Psoas muscle (tissue), 7 donors: ENCODE measurements at regions not wholly inside any gene's neighbourhood (a gene's known extent, or its start where the extent isn't known, plus 50 kb on each side); places are given as distances from the start of the nearest gene placed in this dataset.
"Not testable (repeated sequence)": the region's sequence is repeated elsewhere in the genome, so short reads cannot be mapped to it uniquely, and the experiment has no call there.

Experiments
- ATAC-seq, 4 donors: fragments of 200-7000 bp; cut with Tn5 transposase; one replicate each; pipeline ENCODE4 v1.9.1; 2020; ENCODE audit warnings: moderate library complexity in 3 of 4, mild to moderate bottlenecking in 2 of 4
- DNase-seq, 2 donors: peaks; one replicate each; pipeline ENCODE4 v3.0.0-alpha.2; 2020
- H3K27ac ChIP-seq: fragments of 200-600 bp; one replicate; pipeline ENCODE4 v1.8.0; 2022
- H3K27me3 ChIP-seq, 3 donors: fragments of 200-600 bp in 1 of 3; one replicate each; pipeline versions ENCODE4 v1.6.1 to v1.8.0; 2013 to 2022; ENCODE audit warnings: low read length in 2 of 3, mild to moderate bottlenecking in 2 of 3, moderate library complexity in 1 of 3; ENCODE audit not compliant: insufficient read depth in 3 of 3
- H3K36me3 ChIP-seq, 2 donors: fragments of 200-600 bp in 1 of 2; one replicate each; pipeline versions ENCODE4 v1.6.1 to v1.8.0; 2013 to 2022; ENCODE audit warnings: low read depth in 1 of 2, mild to moderate bottlenecking in 1 of 2, moderate library complexity in 1 of 2; ENCODE audit not compliant: insufficient read depth in 1 of 2
- H3K4me1 ChIP-seq: fragments of 200-600 bp; one replicate; pipeline ENCODE4 v1.8.0; 2022
- H3K4me3 ChIP-seq: fragments of 200-600 bp; one replicate; pipeline ENCODE4 v1.8.0; 2022; ENCODE audit warnings: mild to moderate bottlenecking
- H3K9me3 ChIP-seq: fragments of 200-600 bp; one replicate; pipeline ENCODE4 v1.8.0; 2022
- WGBS, 3 donors: extraction: QIAGEN DNeasy Blood & Tissue Kit; methylation state at CpG; one replicate each; pipeline versions ENCODE4 v1.1.6 to v1.1.7; 2013; 5-methylcytosine and 5-hydroxymethylcytosine counted together
- intact Hi-C, 2 donors: fragments of 100-400 bp; cut with DNase I; formaldehyde crosslinking; loops; one replicate each; pipeline versions ENCODE4 v1.11.0 to v1.14.2; 2022
- TF ChIP-seq, protein P1 (sequence below): fragments of 200-600 bp; IDR thresholded peaks from one replicate; pipeline ENCODE4 v1.8.0; 2022; ENCODE audit warnings: antibody characterized with exemption
- donor health status: healthy with polysubstance abuse.
- donor health status: DM: no; HTN: no; CAD: no; lungs with moderate emphysema.
- donor health status: Bipolar disorder and iron deficiency.
- donor health status: healthy.
- donor health status: DM: yes; HTN: yes; CAD: no.
- donor health status: DM: no; HTN: no; CAD: no.
- donor health status: DM: yes; HTN: yes; CAD: no.

GRCh38 chr7:3146571-3147226, 103.0 kb upstream of the CARD11 start:
- Histone ChIP-seq H3K27me3 (peaks cover 0 to 5% (median 2%) of the 10 kb centered on the region in 3 donors), H3K9me3 (no peaks in the 10 kb centered on the region), H3K36me3 (no peaks in the 10 kb centered on the region), H3K4me1 (no peaks in the 10 kb centered on the region), H3K27ac (no peak overlapping the region), H3K4me3 (no peak overlapping the region)
- 69 to 77% (median 75%) methylated on average over 18 of the region's 18 CpGs for WGBS, 3 donors
- no peak for DNase-seq
- intact Hi-C loops = no loop called here
- no peak for ATAC-seq
- TF ChIP-seq, protein P1, sequence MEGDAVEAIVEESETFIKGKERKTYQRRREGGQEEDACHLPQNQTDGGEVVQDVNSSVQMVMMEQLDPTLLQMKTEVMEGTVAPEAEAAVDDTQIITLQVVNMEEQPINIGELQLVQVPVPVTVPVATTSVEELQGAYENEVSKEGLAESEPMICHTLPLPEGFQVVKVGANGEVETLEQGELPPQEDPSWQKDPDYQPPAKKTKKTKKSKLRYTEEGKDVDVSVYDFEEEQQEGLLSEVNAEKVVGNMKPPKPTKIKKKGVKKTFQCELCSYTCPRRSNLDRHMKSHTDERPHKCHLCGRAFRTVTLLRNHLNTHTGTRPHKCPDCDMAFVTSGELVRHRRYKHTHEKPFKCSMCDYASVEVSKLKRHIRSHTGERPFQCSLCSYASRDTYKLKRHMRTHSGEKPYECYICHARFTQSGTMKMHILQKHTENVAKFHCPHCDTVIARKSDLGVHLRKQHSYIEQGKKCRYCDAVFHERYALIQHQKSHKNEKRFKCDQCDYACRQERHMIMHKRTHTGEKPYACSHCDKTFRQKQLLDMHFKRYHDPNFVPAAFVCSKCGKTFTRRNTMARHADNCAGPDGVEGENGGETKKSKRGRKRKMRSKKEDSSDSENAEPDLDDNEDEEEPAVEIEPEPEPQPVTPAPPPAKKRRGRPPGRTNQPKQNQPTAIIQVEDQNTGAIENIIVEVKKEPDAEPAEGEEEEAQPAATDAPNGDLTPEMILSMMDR = no peak

DNA sequence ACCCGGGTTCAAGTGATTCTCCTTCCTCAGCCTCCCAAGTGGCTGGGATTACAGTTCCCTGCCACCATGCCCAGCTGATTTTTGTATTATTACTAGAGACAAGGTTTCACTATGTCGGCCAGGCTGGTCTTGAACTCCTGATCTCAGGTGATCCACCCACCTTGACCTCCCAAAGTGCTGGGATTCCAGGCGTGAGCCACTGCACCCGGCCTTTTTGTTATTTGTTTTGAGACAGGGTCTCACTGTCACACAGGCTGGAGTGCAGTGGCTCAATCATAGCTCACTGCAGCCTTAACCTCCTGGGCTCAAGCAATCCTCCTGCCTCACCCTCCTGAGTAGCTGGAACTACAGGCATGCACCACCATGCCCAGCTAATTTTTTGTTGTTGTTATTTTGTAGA, 104.8 kb upstream of the CARD11 start:
- ATAC-seq, H3K9me3 ChIP-seq, H3K27ac ChIP-seq, H3K4me1 ChIP-seq, DNase-seq, intact Hi-C loops, H3K27me3 ChIP-seq, H3K36me3 ChIP-seq, H3K4me3 ChIP-seq: not testable (repeated sequence)
- 50 to 86% (median 63%) methylated on average over 4 of the region's 4 CpGs for WGBS, 3 donors

DNA sequence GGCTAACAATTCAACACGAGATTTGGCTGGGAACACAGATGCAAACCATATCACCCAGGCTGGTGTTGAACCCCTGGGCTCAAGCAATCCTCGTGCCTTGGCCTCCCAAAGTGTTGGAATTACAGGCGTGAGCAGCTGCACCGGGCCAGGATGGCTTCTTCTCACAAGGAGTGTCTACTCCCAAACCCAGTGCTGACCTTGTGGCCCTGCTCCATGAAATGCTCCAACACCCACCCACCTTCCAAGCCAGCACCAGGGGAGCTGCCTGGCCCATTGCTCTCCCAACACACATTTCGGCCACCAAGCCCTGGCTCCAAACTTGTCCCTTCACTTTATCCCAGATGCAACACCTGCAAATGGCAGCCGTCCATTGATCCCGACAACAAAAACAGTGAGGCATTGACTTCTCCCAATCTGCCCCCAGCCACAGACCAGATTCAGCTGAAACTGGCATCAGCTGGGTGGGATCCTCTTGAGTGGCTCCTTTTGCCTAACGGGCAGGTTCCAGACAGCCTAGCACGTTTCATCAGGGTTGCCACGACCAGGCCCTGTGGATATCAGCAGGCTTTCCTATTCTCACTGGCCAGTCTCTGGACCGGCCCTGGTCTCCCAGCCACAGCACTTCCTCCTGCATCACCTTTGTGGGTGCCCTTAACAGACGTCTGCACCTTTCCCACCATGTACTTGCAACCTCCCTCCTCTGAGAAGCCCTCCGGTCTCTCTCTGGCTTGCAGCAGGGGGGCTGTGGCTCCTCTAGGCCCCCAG, 105.7 kb upstream of the CARD11 start:
- DNase-seq (no peak), ATAC-seq (no peak)
- TF ChIP-seq, protein P1 = no peak
- H3K4me3 ChIP-seq = no peak overlapping the region
- H3K4me1 ChIP-seq = no peaks in the 10 kb centered on the region
- H3K9me3 ChIP-seq = no peaks in the 10 kb centered on the region
- WGBS, 3 donors = 69 to 72% (median 70%) methylated on average over 13 of the region's 13 CpGs
- peaks cover 0 to 5% (median 2%) of the 10 kb centered on the region in 3 donors for H3K27me3 ChIP-seq
- no peak overlapping the region for H3K27ac ChIP-seq
- H3K36me3 ChIP-seq = no peaks in the 10 kb centered on the region
- intact Hi-C loops = no loop called here

GRCh38 chr7:3150027-3150426, 106.4 kb upstream of the CARD11 start:
- ATAC-seq = no peak
- Histone ChIP-seq H3K27ac (no peak overlapping the region), H3K9me3 (peaks cover 3% of the 10 kb centered on the region), H3K4me3 (no peak overlapping the region), H3K4me1 (no peaks in the 10 kb centered on the region), H3K27me3 (peaks cover 0 to 5% (median 2%) of the 10 kb centered on the region in 3 donors), H3K36me3 (no peaks in the 10 kb centered on the region)
- DNase-seq = no peak
- intact Hi-C loops = no loop called here
- 49 to 54% (median 52%) methylated on average over 8 of the region's 8 CpGs for WGBS, 3 donors
- TF ChIP-seq, protein P1 = no peak

- WGBS, 3 donors = 89 to 91% (median 90%) methylated on average over 7 of the region's 7 CpGs
- TF ChIP-seq, protein P1 = no peak
- H3K27me3 ChIP-seq = peaks cover 0 to 5% (median 4%) of the 10 kb centered on the region in 3 donors
- H3K9me3 ChIP-seq = peaks cover 5% of the 10 kb centered on the region
- H3K4me1 ChIP-seq = no peaks in the 10 kb centered on the region
- no peak overlapping the region for H3K27ac ChIP-seq
- DNase-seq = no peak
- ATAC-seq = no peak
- intact Hi-C loops = no loop called here
- no peak overlapping the region for H3K4me3 ChIP-seq
- no peaks in the 10 kb centered on the region for H3K36me3 ChIP-seq
These were observed 108.1 kb upstream of the CARD11 start for GRCh38 chr7:3151784-3152183.
